Mesenchymal stem cell (in vitro differentiated cells and primary cell): ENCODE measurements at regions not wholly inside any gene's neighbourhood (a gene's known extent, or its start where the extent isn't known, plus 50 kb on each side); places are given as distances from the start of the nearest gene placed in this dataset.

Experiments
- DNase-seq: peaks from one replicate; pipeline ENCODE4 v3.0.0-alpha.2; 2013
- H2AFZ ChIP-seq: one replicate; pipeline ENCODE4 v1.6.1; 2013; ENCODE audit warnings: low read depth, mild to moderate bottlenecking, control low read depth, inconsistent platforms, low read length, moderate library complexity
- H2AK5ac ChIP-seq: 2 replicates; pipeline ENCODE4 v1.6.1; 2013; ENCODE audit warnings: low read length, moderate library complexity, mild to moderate bottlenecking, inconsistent platforms; ENCODE audit not compliant: severe bottlenecking
- H2BK120ac ChIP-seq: one replicate; pipeline ENCODE4 v1.6.1; 2013; ENCODE audit warnings: low read depth, mild to moderate bottlenecking, inconsistent platforms, low read length, moderate library complexity
- H2BK12ac ChIP-seq, 2 experiments: one replicate each; pipeline ENCODE4 v1.6.1; 2013; ENCODE audit warnings: inconsistent platforms in 2 of 2, low read length in 2 of 2, mild to moderate bottlenecking in 2 of 2, moderate library complexity in 2 of 2, control low read depth in 1 of 2
- H2BK15ac ChIP-seq: one replicate; pipeline ENCODE4 v1.6.1; 2013; ENCODE audit warnings: mild to moderate bottlenecking, low read depth, inconsistent platforms; ENCODE audit not compliant: poor library complexity, severe bottlenecking
- H2BK5ac ChIP-seq: 2 replicates; pipeline ENCODE4 v1.6.1; 2013; ENCODE audit warnings: low read depth, mild to moderate bottlenecking, low read length, control low read depth, inconsistent platforms; ENCODE audit not compliant: poor library complexity, severe bottlenecking
- H3K14ac ChIP-seq, 2 experiments: one replicate each; pipeline ENCODE4 v1.6.1; 2013; ENCODE audit warnings: inconsistent platforms in 2 of 2, low read length in 2 of 2, control low read depth in 1 of 2, mild to moderate bottlenecking in 1 of 2, moderate library complexity in 1 of 2
- H3K18ac ChIP-seq, 2 experiments: one replicate each; pipeline ENCODE4 v1.6.1; 2013; ENCODE audit warnings: inconsistent platforms in 2 of 2, low read length in 2 of 2, control low read depth in 1 of 2, low read depth in 1 of 2, mild to moderate bottlenecking in 1 of 2
- H3K23ac ChIP-seq, 2 experiments: one replicate each; pipeline ENCODE4 v1.6.1; 2013; ENCODE audit warnings: inconsistent platforms in 2 of 2, low read length in 2 of 2, mild to moderate bottlenecking in 2 of 2, moderate library complexity in 2 of 2, control low read depth in 1 of 2
- H3K27ac ChIP-seq: 2 replicates; pipeline ENCODE4 v1.5.1; 2013; ENCODE audit warnings: mild to moderate bottlenecking, moderate library complexity, low read length, control low read depth, inconsistent platforms; ENCODE audit not compliant: poor library complexity, severe bottlenecking
- H3K27me3 ChIP-seq, 2 experiments: 2 replicates each; pipeline versions ENCODE4 v1.6.1 to v1.7.0; 2013; ENCODE audit warnings: low read length in 2 of 2, mild to moderate bottlenecking in 2 of 2, moderate library complexity in 2 of 2, control low read depth in 1 of 2, inconsistent platforms in 1 of 2; ENCODE audit not compliant: control insufficient read depth in 1 of 2, insufficient read depth in 1 of 2
- H3K36me3 ChIP-seq, 2 experiments: 2 replicates each; pipeline versions ENCODE4 v1.6.1 to v1.7.0; 2013; ENCODE audit warnings: low read length in 2 of 2, control low read depth in 1 of 2, inconsistent platforms in 1 of 2, low read depth in 1 of 2, mild to moderate bottlenecking in 1 of 2; ENCODE audit not compliant: insufficient read depth in 2 of 2, control insufficient read depth in 1 of 2
- H3K4ac ChIP-seq, 2 experiments: one replicate each; pipeline ENCODE4 v1.6.1; 2013; ENCODE audit warnings: inconsistent platforms in 2 of 2, low read length in 2 of 2, mild to moderate bottlenecking in 2 of 2, moderate library complexity in 2 of 2, control low read depth in 1 of 2, low read depth in 1 of 2
- H3K4me1 ChIP-seq: 2 replicates; pipeline ENCODE4 v1.6.1; 2013; ENCODE audit warnings: low read depth, low read length, control low read depth; ENCODE audit not compliant: control insufficient read depth, insufficient read depth
- H3K4me2 ChIP-seq: 2 replicates; pipeline ENCODE4 v1.6.1; 2013; ENCODE audit warnings: low read length, mild to moderate bottlenecking, inconsistent platforms; ENCODE audit not compliant: poor library complexity, severe bottlenecking
- H3K4me3 ChIP-seq, 2 experiments: 2 replicates each; pipeline versions ENCODE4 v1.5.1 to v1.7.0; 2013; ENCODE audit warnings: low read length in 2 of 2, mild to moderate bottlenecking in 2 of 2, control low read depth in 1 of 2, low read depth in 1 of 2; ENCODE audit not compliant: insufficient read depth in 1 of 2
- H3K79me1 ChIP-seq: replicated peaks from 2 replicates; pipeline ENCODE4 v1.6.1; 2013; ENCODE audit warnings: mild to moderate bottlenecking, control low read depth, low read length, inconsistent platforms; ENCODE audit not compliant: poor library complexity, severe bottlenecking
- H3K9ac ChIP-seq: 2 replicates; pipeline ENCODE4 v1.7.0; 2013; ENCODE audit warnings: mild to moderate bottlenecking, low read length, moderate library complexity
- H3K9me3 ChIP-seq: 2 replicates; pipeline ENCODE4 v1.7.0; 2013; ENCODE audit warnings: mild to moderate bottlenecking, low read length; ENCODE audit not compliant: control insufficient read depth
- H4K8ac ChIP-seq: one replicate; pipeline ENCODE4 v1.6.1; 2013; ENCODE audit warnings: inconsistent platforms, mild to moderate bottlenecking, low read length, moderate library complexity
- H4K91ac ChIP-seq: one replicate; pipeline ENCODE4 v1.6.1; 2013; ENCODE audit warnings: mild to moderate bottlenecking, low read length, inconsistent platforms
- WGBS: methylation state at CpG from one replicate; pipeline ENCODE4 v1.1.7; 2013; ENCODE audit warnings: mixed read lengths; 5-methylcytosine and 5-hydroxymethylcytosine counted together

- WGBS = 86% methylated on average over 8 of the region's 8 CpGs
- H3K36me3 ChIP-seq = no peaks in the 10 kb centered on the region
- H3K27me3 ChIP-seq = peaks cover 0 to 4% of the 10 kb centered on the region in 2 experiments
- H4K91ac ChIP-seq = no peak overlapping the region
- no peaks in the 10 kb centered on the region for H3K4me1 ChIP-seq
- no peak overlapping the region for H3K27ac ChIP-seq
- H4K8ac ChIP-seq = no peak overlapping the region
- H3K9ac ChIP-seq = no peak overlapping the region
- no peak overlapping the region for H2AFZ ChIP-seq
- no peaks in the 10 kb centered on the region for H3K79me1 ChIP-seq
- no peak overlapping the region for H2BK120ac ChIP-seq
- no peak overlapping the region for H2BK5ac ChIP-seq
- H3K4me3 ChIP-seq = no peak overlapping the region
- no peak overlapping the region for H3K4ac ChIP-seq
- no peak overlapping the region for H2AK5ac ChIP-seq
- H2BK15ac ChIP-seq = no peak overlapping the region
- no peak overlapping the region for H3K18ac ChIP-seq
- no peak overlapping the region for H2BK12ac ChIP-seq
- no peaks in the 10 kb centered on the region for H3K9me3 ChIP-seq
- H3K4me2 ChIP-seq = no peak overlapping the region
- DNase-seq = no peak
- no peak overlapping the region for H3K14ac ChIP-seq
- H3K23ac ChIP-seq = no peak overlapping the region
Measured at GRCh38 chr10:47196691-47197090, 103.3 kb upstream of the GDF10 start.

- no peak overlapping the region for H2BK15ac ChIP-seq
- H2BK5ac ChIP-seq = no peak overlapping the region
- no peaks in the 10 kb centered on the region for H3K4me1 ChIP-seq
- no peak overlapping the region for H3K18ac ChIP-seq
- no peak overlapping the region for H3K4me2 ChIP-seq
- no peak overlapping the region for H3K4ac ChIP-seq
- no peak for DNase-seq
- H3K4me3 ChIP-seq = no peak overlapping the region
- H3K14ac ChIP-seq = no peak overlapping the region
- no peak overlapping the region for H3K23ac ChIP-seq
- no peaks in the 10 kb centered on the region for H3K79me1 ChIP-seq
- WGBS = 69% methylated on average over 4 of the region's 4 CpGs
- H2BK12ac ChIP-seq = no peak overlapping the region
- no peak overlapping the region for H4K8ac ChIP-seq
- H3K27ac ChIP-seq = no peak overlapping the region
- H2AK5ac ChIP-seq = no peak overlapping the region
- H3K9ac ChIP-seq = no peak overlapping the region
- peaks cover 0 to 4% of the 10 kb centered on the region in 2 experiments for H3K27me3 ChIP-seq
- no peak overlapping the region for H4K91ac ChIP-seq
- no peak overlapping the region for H2AFZ ChIP-seq
- no peaks in the 10 kb centered on the region for H3K36me3 ChIP-seq
- H2BK120ac ChIP-seq = no peak overlapping the region
- no peaks in the 10 kb centered on the region for H3K9me3 ChIP-seq
Measured at GRCh38 chr10:47198221-47198620, 101.8 kb upstream of the GDF10 start.

GRCh38 chr10:47205192-47205591 lies 94.8 kb upstream of the GDF10 start:
- no CpG with 5 or more reads among the region's 2 CpGs for WGBS
- H3K9ac ChIP-seq = no peak overlapping the region
- H3K27me3 ChIP-seq = peaks cover 0 to 15% of the 10 kb centered on the region in 2 experiments
- no peak overlapping the region for H3K18ac ChIP-seq
- H4K91ac ChIP-seq = no peak overlapping the region
- no peak overlapping the region for H2BK12ac ChIP-seq
- no peak overlapping the region for H3K27ac ChIP-seq
- no peak overlapping the region for H3K4me2 ChIP-seq
- H3K14ac ChIP-seq = no peak overlapping the region
- no peaks in the 10 kb centered on the region for H3K9me3 ChIP-seq
- no peaks in the 10 kb centered on the region for H3K79me1 ChIP-seq
- no peak overlapping the region for H4K8ac ChIP-seq
- no peak overlapping the region for H2BK15ac ChIP-seq
- no peak for DNase-seq
- no peaks in the 10 kb centered on the region for H3K36me3 ChIP-seq
- no peak overlapping the region for H2BK5ac ChIP-seq
- no peak overlapping the region for H3K4ac ChIP-seq
- H2BK120ac ChIP-seq = no peak overlapping the region
- H3K23ac ChIP-seq = no peak overlapping the region
- no peak overlapping the region for H3K4me3 ChIP-seq
- no peak overlapping the region for H2AK5ac ChIP-seq
- H2AFZ ChIP-seq = no peak overlapping the region
- no peaks in the 10 kb centered on the region for H3K4me1 ChIP-seq

- Histone ChIP-seq H3K79me1 (no peaks in the 10 kb centered on the region), H3K4me1 (no peaks in the 10 kb centered on the region), H3K14ac (no peak overlapping the region), H3K4ac (no peak overlapping the region), H2BK15ac (no peak overlapping the region), H3K36me3 (no peaks in the 10 kb centered on the region), H2BK12ac (no peak overlapping the region), H3K23ac (no peak overlapping the region), H3K9me3 (no peaks in the 10 kb centered on the region), H4K91ac (no peak overlapping the region), H2BK5ac (no peak overlapping the region), H3K4me3 (no peak overlapping the region), H2AFZ (no peak overlapping the region), H4K8ac (no peak overlapping the region), H2BK120ac (no peak overlapping the region), H3K9ac (no peak overlapping the region), H3K4me2 (no peak overlapping the region), H3K27ac (no peak overlapping the region), H3K27me3 (peaks cover 0 to 15% of the 10 kb centered on the region in 2 experiments), H3K18ac (no peak overlapping the region), H2AK5ac (no peak overlapping the region)
- WGBS = 27% methylated on average over 2 of the region's 3 CpGs
- no peak for DNase-seq
Measured at GRCh38 chr10:47206449-47207280, 93.3 kb upstream of the GDF10 start.
